GM23248 (cell line): ENCODE measurements at regions not wholly inside any gene's neighbourhood (a gene's known extent, or its start where the extent isn't known, plus 50 kb on each side); places are given as distances from the start of the nearest gene placed in this dataset.

Source experiments
- DNase-seq: peaks from one replicate; pipeline ENCODE4 v3.0.0-alpha.2; 2015
- H2AFZ ChIP-seq: fragments of 200-600 bp; sonication (generic); 2 replicates; pipeline ENCODE4 v1.6.1; 2016; ENCODE audit warnings: antibody characterized with exemption
- H3F3A ChIP-seq: fragments of 200-600 bp; sonication (generic); 2 replicates; pipeline ENCODE4 v1.6.1; 2016; ENCODE audit warnings: mild to moderate bottlenecking, antibody characterized with exemption, mixed run types; ENCODE audit not compliant: insufficient read depth
- H3K27ac ChIP-seq: fragments of 200-600 bp; sonication (generic); 2 replicates; pipeline ENCODE4 v1.5.1; 2016; ENCODE audit warnings: mild to moderate bottlenecking
- H3K27me3 ChIP-seq: fragments of 200-600 bp; sonication (generic); replicated peaks from 2 replicates; pipeline ENCODE4 v1.6.1; 2016; ENCODE audit warnings: mild to moderate bottlenecking; ENCODE audit not compliant: insufficient read depth
- H3K36me3 ChIP-seq: fragments of 200-600 bp; sonication (generic); 2 replicates; pipeline ENCODE4 v1.6.1; 2016; ENCODE audit warnings: low read depth, mild to moderate bottlenecking
- H3K4me1 ChIP-seq: fragments of 200-600 bp; sonication (generic); 2 replicates; pipeline ENCODE4 v1.6.1; 2016; ENCODE audit warnings: mild to moderate bottlenecking; ENCODE audit not compliant: insufficient read depth
- H3K4me2 ChIP-seq: fragments of 200-600 bp; sonication (generic); one replicate; pipeline ENCODE4 v1.6.1; 2016; ENCODE audit warnings: mild to moderate bottlenecking; ENCODE audit not compliant: unreplicated experiment
- H3K4me3 ChIP-seq: fragments of 200-600 bp; sonication (generic); 2 replicates; pipeline ENCODE4 v1.5.1; 2016; ENCODE audit warnings: mild to moderate bottlenecking
- H3K79me2 ChIP-seq: fragments of 200-600 bp; sonication (generic); 2 replicates; pipeline ENCODE4 v1.6.1; 2016; ENCODE audit warnings: mild to moderate bottlenecking; ENCODE audit not compliant: insufficient read depth
- H3K9ac ChIP-seq: fragments of 200-600 bp; sonication (generic); 2 replicates; pipeline ENCODE4 v1.6.1; 2016; ENCODE audit warnings: mild to moderate bottlenecking
- H3K9me2 ChIP-seq: fragments of 200-600 bp; sonication (generic); 2 replicates; pipeline ENCODE4 v1.6.1; 2016; ENCODE audit warnings: mixed run types, mild to moderate bottlenecking, moderate library complexity; ENCODE audit not compliant: insufficient read depth
- H3K9me3 ChIP-seq: fragments of 200-600 bp; sonication (generic); one replicate; pipeline ENCODE4 v1.6.1; 2017; ENCODE audit warnings: low read depth
- H4K20me1 ChIP-seq: fragments of 200-600 bp; sonication (generic); 2 replicates; pipeline ENCODE4 v1.6.0; 2016; ENCODE audit not compliant: insufficient read depth
- EZH2 ChIP-seq: fragments of 200-600 bp; sonication (generic); IDR thresholded peaks from 2 replicates; pipeline ENCODE4 v1.6.1; 2018; ENCODE audit warnings: antibody characterized with exemption, mild to moderate bottlenecking; ENCODE audit not compliant: insufficient read depth, poor library complexity, severe bottlenecking
- EZH2phosphoT487 ChIP-seq: fragments of 200-600 bp; sonication (generic); IDR thresholded peaks from 2 replicates; pipeline ENCODE4 v1.6.1; 2018; ENCODE audit warnings: antibody characterized with exemption, moderate library complexity, mild to moderate bottlenecking, low read depth; ENCODE audit not compliant: insufficient read depth
- WGBS, 2 experiments: methylation state at CpG; one replicate each; pipeline ENCODE4 v1.1.6; 2015 to 2017; ENCODE audit warnings: low lambda C conversion rate in 2 of 2, low coverage in 1 of 2; ENCODE audit errors: missing lambda C conversion rate in 2 of 2; 5-methylcytosine and 5-hydroxymethylcytosine counted together
- in situ Hi-C: fragments of 300-500 bp; cut with MboI; formaldehyde crosslinking; loops from 2 replicates; pipeline ENCODE4 v1.15.0; 2020

DNA sequence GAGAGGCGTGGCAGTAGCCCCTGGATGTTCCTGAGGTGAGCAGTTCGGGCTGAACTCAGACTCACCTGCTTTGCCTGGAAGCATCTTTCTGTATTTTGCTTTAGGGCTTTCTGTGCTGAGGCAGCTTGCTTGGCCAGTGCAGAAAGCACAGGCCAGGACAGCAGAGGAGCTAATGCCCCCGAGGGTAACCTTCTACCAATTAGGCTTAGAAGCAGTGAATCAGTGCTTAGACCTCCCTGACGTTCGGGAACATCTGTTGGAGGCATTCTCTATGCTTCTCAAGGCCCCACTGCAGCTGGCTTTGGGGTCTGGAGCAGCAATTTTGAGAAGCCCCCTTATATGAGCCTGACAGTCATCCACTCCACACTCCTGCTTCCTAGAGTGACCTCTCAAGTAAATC lies 350.7 kb upstream of the PROK2 start:
- H3F3A ChIP-seq: no peaks in the 10 kb centered on the region
- H3K9me3 ChIP-seq: no peaks in the 10 kb centered on the region
- H3K4me2 ChIP-seq: no peak overlapping the region
- in situ Hi-C loops: no loop called here
- 60 to 67% methylated on average over 5 of the region's 5 CpGs for WGBS, 2 experiments
- no peak for DNase-seq
- H3K4me3 ChIP-seq: no peak overlapping the region
- no peaks in the 10 kb centered on the region for H3K36me3 ChIP-seq
- no peaks in the 10 kb centered on the region for H3K4me1 ChIP-seq
- H3K9ac ChIP-seq: no peak overlapping the region
- TF ChIP-seq EZH2 (no peak), EZH2phosphoT487 (no peak)
- no peak overlapping the region for H2AFZ ChIP-seq
- no peak overlapping the region for H3K27ac ChIP-seq
- H3K79me2 ChIP-seq: no peaks in the 10 kb centered on the region
- H3K9me2 ChIP-seq: no peaks in the 10 kb centered on the region
- H4K20me1 ChIP-seq: no peaks in the 10 kb centered on the region
- no peaks in the 10 kb centered on the region for H3K27me3 ChIP-seq

DNA sequence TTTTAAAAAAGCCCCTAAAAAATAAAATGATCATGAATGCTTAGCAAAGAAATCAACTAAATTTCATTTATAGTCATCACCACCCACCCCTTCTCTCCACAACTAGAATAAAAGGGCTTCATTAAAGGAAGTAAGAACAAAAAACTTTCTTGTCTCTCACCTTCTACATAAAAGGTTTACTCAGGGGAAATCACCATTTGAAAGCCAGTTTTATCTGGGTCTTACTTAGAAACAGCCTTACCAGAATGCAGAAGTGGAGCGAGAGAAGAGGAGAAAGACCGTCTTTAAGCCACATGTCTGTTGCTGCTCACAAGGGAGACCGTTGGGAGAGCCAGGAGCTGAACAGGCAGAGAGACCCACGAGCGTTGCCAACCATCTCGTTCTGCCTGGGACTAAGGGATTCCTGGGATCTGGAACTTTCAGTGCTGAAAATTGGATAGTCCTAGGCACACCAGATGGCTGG lies 350.1 kb upstream of the PROK2 start:
- Histone ChIP-seq H3K4me2 (no peak overlapping the region), H2AFZ (no peak overlapping the region), H4K20me1 (no peaks in the 10 kb centered on the region), H3K79me2 (no peaks in the 10 kb centered on the region), H3K36me3 (no peaks in the 10 kb centered on the region), H3K27ac (no peak overlapping the region), H3K9ac (no peak overlapping the region), H3K4me3 (no peak overlapping the region), H3K4me1 (no peaks in the 10 kb centered on the region), H3F3A (no peaks in the 10 kb centered on the region), H3K9me3 (no peaks in the 10 kb centered on the region), H3K9me2 (no peaks in the 10 kb centered on the region), H3K27me3 (no peaks in the 10 kb centered on the region)
- in situ Hi-C loops: no loop called here
- 43 to 49% methylated on average over 6 of the region's 6 CpGs for WGBS, 2 experiments
- no peak for DNase-seq
- TF ChIP-seq EZH2 (no peak), EZH2phosphoT487 (no peak)

DNA sequence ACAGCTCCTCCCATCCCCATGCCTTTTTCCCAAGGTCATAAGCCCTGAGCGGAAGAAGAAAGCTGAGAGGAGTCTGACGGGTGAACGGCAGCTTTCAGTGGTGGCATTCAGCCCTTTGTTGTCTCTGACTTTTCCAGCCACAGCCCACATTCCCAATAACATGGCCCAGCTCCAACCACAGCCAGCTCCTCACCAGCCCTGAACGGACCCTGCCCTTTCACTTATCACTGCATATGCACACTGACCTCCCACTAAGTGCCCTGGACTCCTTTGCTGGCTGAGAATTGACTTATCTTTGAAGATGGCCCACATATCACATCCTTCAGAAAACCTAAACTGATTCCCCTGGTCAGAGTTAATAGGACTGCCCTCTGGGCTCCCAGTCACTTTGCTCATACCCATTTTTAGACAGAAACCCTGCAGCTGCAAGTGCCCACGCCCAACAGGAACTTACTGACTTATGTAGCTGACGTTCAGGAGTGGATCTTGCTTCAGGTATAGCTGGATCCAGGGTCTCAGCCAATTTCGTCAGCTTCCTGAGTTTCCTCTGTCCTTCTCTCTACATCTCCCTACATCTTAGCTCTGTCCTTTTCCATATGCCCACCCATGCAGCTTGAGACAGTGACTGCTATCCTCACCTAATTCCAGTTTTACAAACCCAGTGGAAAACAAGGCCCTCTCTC lies 348.5 kb upstream of the PROK2 start:
- Histone ChIP-seq H3K27ac (no peak overlapping the region), H3K27me3 (no peaks in the 10 kb centered on the region), H3K4me3 (no peak overlapping the region), H3K4me2 (no peak overlapping the region), H3K36me3 (no peaks in the 10 kb centered on the region), H4K20me1 (no peaks in the 10 kb centered on the region), H3K4me1 (peaks cover 13% of the 10 kb centered on the region), H3K79me2 (no peaks in the 10 kb centered on the region), H3K9me3 (no peaks in the 10 kb centered on the region), H3K9me2 (no peaks in the 10 kb centered on the region), H3F3A (no peaks in the 10 kb centered on the region; the same call in 1 of the 2 replicates), H3K9ac (no peak overlapping the region), H2AFZ (no peak overlapping the region)
- in situ Hi-C loops: no loop called here
- 62 to 71% methylated on average over 7 of the region's 7 CpGs for WGBS, 2 experiments
- no peak for DNase-seq
- TF ChIP-seq EZH2phosphoT487 (no peak), EZH2 (no peak)

DNA sequence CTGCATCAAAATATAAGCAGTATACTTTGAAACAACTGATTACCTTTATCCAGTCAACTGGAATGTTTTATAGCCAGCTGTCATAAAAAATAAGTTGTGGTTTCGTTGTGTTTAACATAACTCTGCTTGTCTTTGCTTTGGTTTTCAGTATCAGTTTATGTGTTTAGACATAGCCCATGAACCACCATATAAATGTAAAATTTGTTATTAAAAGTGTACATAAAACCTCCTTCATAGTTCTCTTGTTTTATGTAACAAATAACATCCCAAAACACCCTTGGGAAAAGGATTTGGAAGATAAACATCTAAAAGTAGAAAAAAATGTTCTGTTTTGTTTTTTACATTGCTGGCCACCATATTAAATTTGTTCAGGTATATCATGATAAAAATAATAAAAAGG lies 347.0 kb upstream of the PROK2 start:
- TF ChIP-seq EZH2phosphoT487: no peak
- TF ChIP-seq EZH2: no peak
- peaks cover 7% of the 10 kb centered on the region for H3F3A ChIP-seq
- no peaks in the 10 kb centered on the region for H3K27me3 ChIP-seq
- H3K9me2 ChIP-seq: no peaks in the 10 kb centered on the region
- H4K20me1 ChIP-seq: no peaks in the 10 kb centered on the region
- no peaks in the 10 kb centered on the region for H3K9me3 ChIP-seq
- H2AFZ ChIP-seq: no peak overlapping the region
- peaks cover 17% of the 10 kb centered on the region for H3K4me1 ChIP-seq
- H3K79me2 ChIP-seq: no peaks in the 10 kb centered on the region
- H3K36me3 ChIP-seq: no peaks in the 10 kb centered on the region
- in situ Hi-C loops: no loop called here
- no peak for DNase-seq
- no peak overlapping the region for H3K4me2 ChIP-seq
- H3K27ac ChIP-seq: no peak overlapping the region
- 61 to 75% methylated on average over 1 of the region's 1 CpG for WGBS, 2 experiments
- no peak overlapping the region for H3K4me3 ChIP-seq
- no peak overlapping the region for H3K9ac ChIP-seq
